ENCODE measurements at regions not wholly inside any gene's neighbourhood (a gene's known extent, or its start where the extent isn't known, plus 50 kb on each side); places are given as distances from the start of the nearest gene placed in this dataset.

GRCh38 chr12:111157486-111157885 is 211.4 kb downstream of the PHETA1 start:
- no peak for DNase-seq (ENCODE audit: extremely low spot score, unreplicated experiment)
- H3K27ac Mint-ChIP-seq (ENCODE audit: unreplicated experiment): no peak overlapping the region
- no peak for TF ChIP-seq CTCF (IDR thresholded peaks at IDR 0.05)
- no peaks in the 10 kb centered on the region for H3K4me1 Mint-ChIP-seq (ENCODE audit: unreplicated experiment)
- no peaks in the 10 kb centered on the region for H3K36me3 Mint-ChIP-seq (ENCODE audit: unreplicated experiment)
- no peaks in the 10 kb centered on the region for H3K9me3 Mint-ChIP-seq (ENCODE audit: unreplicated experiment)
- no peak overlapping the region for H3K4me3 Mint-ChIP-seq (ENCODE audit: unreplicated experiment)
- peaks cover 9% of the 10 kb centered on the region for H3K27me3 Mint-ChIP-seq (ENCODE audit: unreplicated experiment)

- no peaks in the 10 kb centered on the region for H3K4me1 Mint-ChIP-seq (ENCODE audit: unreplicated experiment)
- no peak for DNase-seq (ENCODE audit: extremely low spot score, unreplicated experiment)
- no peaks in the 10 kb centered on the region for H3K9me3 Mint-ChIP-seq (ENCODE audit: unreplicated experiment)
- no peaks in the 10 kb centered on the region for H3K36me3 Mint-ChIP-seq (ENCODE audit: unreplicated experiment)
- no peak for TF ChIP-seq CTCF (IDR thresholded peaks at IDR 0.05)
- H3K27me3 Mint-ChIP-seq (ENCODE audit: unreplicated experiment): peaks cover 14% of the 10 kb centered on the region
- no peak overlapping the region for H3K27ac Mint-ChIP-seq (ENCODE audit: unreplicated experiment)
- H3K4me3 Mint-ChIP-seq (ENCODE audit: unreplicated experiment): no peak overlapping the region
Measured at GRCh38 chr12:111156304-111156703, 212.6 kb downstream of the PHETA1 start.

GRCh38 chr12:111155521-111155920 is 213.4 kb downstream of the PHETA1 start:
- H3K4me1 Mint-ChIP-seq (ENCODE audit: unreplicated experiment): no peaks in the 10 kb centered on the region
- H3K9me3 Mint-ChIP-seq (ENCODE audit: unreplicated experiment): no peaks in the 10 kb centered on the region
- H3K27ac Mint-ChIP-seq (ENCODE audit: unreplicated experiment): no peak overlapping the region
- no peak for DNase-seq (ENCODE audit: extremely low spot score, unreplicated experiment)
- H3K36me3 Mint-ChIP-seq (ENCODE audit: unreplicated experiment): no peaks in the 10 kb centered on the region
- TF ChIP-seq CTCF (IDR thresholded peaks at IDR 0.05): no peak
- no peak overlapping the region for H3K4me3 Mint-ChIP-seq (ENCODE audit: unreplicated experiment)
- H3K27me3 Mint-ChIP-seq (ENCODE audit: unreplicated experiment): peaks cover 14% of the 10 kb centered on the region

GRCh38 chr12:111155020-111155419 is 213.9 kb downstream of the PHETA1 start:
- H3K36me3 Mint-ChIP-seq (ENCODE audit: unreplicated experiment): no peaks in the 10 kb centered on the region

GRCh38 chr12:111154147-111154834 is 214.6 kb downstream of the PHETA1 start:
- DNase-seq (ENCODE audit: extremely low spot score, unreplicated experiment): no peak
- no peaks in the 10 kb centered on the region for H3K36me3 Mint-ChIP-seq (ENCODE audit: unreplicated experiment)
- H3K4me1 Mint-ChIP-seq (ENCODE audit: unreplicated experiment): no peaks in the 10 kb centered on the region
- H3K27ac Mint-ChIP-seq (ENCODE audit: unreplicated experiment): no peak overlapping the region
- H3K4me3 Mint-ChIP-seq (ENCODE audit: unreplicated experiment): no peak overlapping the region
- no peaks in the 10 kb centered on the region for H3K9me3 Mint-ChIP-seq (ENCODE audit: unreplicated experiment)
- peaks cover 13% of the 10 kb centered on the region for H3K27me3 Mint-ChIP-seq (ENCODE audit: unreplicated experiment)
- no peak for TF ChIP-seq CTCF (IDR thresholded peaks at IDR 0.05)

More at GRCh38 chr12:111155020-111155419, 213.9 kb downstream of the PHETA1 start:
- H3K4me3 Mint-ChIP-seq (ENCODE audit: unreplicated experiment): no peak overlapping the region
- H3K9me3 Mint-ChIP-seq (ENCODE audit: unreplicated experiment): no peaks in the 10 kb centered on the region
- peaks cover 14% of the 10 kb centered on the region for H3K27me3 Mint-ChIP-seq (ENCODE audit: unreplicated experiment)
- TF ChIP-seq CTCF (IDR thresholded peaks at IDR 0.05): no peak
- H3K27ac Mint-ChIP-seq (ENCODE audit: unreplicated experiment): no peak overlapping the region
- H3K4me1 Mint-ChIP-seq (ENCODE audit: unreplicated experiment): no peaks in the 10 kb centered on the region
- no peak for DNase-seq (ENCODE audit: extremely low spot score, unreplicated experiment)

Data from osteocyte (in vitro differentiated cells).